ENCODE measurements at regions not wholly inside any gene's neighbourhood (a gene's known extent, or its start where the extent isn't known, plus 50 kb on each side); places are given as distances from the start of the nearest gene placed in this dataset.

DNA sequence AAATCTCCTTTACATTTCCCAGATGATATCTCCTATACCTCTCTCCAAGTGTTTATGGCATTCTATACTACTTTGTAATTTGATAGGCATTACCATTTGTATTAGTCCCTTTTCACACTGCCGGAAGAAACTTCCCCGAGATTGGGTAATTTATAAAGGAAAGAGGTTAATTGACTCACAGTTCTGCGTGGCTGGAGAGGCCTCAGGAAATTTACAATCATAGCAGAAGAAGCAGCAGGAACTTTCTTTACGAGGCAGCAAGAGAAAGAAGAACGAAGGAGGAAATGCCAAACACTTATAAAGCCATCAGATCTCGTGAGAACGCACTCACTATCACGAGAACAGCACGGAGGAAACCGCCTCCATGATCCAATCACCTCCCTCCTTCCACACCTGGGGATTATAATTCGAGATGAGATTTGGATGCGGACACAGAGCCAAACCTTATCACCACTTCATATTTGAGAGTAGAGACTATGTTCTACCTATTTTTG is 1194.6 kb downstream of the SORCS1 start:
- DNase-seq = no peak

DNA sequence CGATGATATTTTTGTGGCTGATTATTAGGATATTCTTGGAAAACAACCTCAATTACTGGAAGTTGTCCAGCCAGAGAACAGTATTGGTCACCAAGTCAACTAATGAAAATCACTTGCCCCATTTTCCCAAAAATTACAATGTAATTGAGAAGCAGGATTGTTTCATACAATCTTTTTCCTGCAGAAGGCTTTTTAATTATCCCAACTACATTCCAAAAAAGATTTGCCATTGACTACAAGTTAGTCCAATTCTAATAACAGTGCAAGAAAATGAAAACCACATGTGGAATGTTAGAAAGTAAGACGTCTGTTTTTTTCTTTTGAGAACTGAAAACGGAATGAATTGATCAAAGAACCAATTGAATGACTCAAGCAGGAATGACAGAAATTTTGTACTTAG is 1195.8 kb downstream of the SORCS1 start:
- no peak for DNase-seq

DNA sequence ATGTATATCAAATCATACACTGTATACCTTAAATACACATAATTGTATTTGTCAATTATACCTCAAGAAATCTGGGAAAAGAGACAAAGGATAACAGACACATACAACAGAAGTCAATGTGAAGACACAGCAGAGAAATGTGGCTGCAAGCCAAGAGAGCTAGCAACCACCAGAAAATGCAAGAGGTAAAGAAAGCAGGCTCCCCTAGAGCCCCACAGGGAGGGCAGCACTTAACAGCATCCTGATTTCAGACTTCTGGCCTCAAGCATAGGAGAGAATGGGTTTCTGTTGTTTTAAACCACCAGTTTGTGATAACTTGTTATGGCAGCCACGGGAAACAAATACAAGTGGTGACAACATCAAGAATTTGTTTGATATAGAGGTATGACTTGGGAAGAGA is 1197.2 kb downstream of the SORCS1 start:
- DNase-seq = peak; percentile 3

DNA sequence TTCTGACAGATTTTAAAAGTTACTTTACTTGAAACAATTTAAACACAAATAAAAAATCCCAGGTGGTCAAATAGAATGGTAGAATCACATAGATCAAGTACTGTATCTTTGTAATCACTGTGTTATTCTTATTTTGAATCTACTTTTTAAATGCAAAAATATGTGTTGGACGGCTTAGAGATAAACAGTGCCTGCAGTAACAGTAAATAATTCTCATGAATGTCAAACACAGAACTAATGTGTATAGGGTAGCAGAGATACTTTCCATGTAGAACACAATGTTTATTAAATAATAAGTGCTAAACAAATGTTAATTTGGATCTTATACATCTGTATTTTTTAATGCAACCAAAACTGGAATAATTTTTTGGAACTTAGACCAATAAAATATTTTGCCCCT is 1199.4 kb downstream of the SORCS1 start:
- DNase-seq = no peak

DNA sequence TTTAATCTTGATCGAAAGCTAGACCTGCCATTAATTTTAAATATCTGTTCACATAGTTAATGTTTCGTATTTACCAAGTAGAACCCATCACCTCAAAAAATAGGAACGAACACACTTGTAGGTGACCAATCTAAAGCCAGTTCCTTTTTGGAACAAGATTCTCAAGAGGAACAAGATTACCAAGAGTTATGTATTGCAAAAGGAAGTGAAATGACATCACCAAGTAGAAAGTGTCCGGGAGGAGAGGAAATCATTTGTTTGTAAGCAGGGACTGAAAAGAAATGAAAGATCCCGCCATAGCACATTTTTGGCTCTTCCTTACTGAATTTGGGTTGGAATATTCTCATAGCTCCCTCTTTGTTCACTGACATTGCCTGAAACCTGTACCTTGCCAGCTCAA is 1200.5 kb downstream of the SORCS1 start:
- no peak for DNase-seq

DNA sequence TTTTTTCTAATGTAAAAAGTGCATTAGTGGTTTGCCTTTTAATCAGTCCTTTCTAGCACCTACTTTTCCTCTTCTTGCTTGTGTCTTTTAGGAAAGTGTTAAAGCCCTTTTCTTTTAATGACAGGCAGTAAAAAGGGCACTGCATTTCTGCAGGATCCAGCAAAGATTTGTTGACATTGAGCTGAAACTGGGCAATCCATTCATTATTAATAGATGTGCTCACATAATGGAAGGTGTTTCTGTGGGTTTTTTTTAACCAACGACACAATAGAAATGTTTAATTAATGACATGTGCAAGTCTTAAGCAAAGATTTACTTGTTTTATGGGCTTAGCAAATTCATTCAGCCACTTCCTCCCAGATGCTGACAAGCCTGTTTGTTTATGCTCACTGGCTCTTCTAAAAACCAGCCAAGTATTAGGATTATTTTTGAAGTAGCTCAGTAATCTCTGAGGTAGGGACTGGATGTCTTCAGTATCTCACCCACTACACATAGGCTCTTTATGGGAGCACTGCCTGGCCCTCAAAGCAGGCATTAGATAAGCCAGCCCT is 1201.1 kb downstream of the SORCS1 start:
- peak; percentile 41 for DNase-seq

DNA sequence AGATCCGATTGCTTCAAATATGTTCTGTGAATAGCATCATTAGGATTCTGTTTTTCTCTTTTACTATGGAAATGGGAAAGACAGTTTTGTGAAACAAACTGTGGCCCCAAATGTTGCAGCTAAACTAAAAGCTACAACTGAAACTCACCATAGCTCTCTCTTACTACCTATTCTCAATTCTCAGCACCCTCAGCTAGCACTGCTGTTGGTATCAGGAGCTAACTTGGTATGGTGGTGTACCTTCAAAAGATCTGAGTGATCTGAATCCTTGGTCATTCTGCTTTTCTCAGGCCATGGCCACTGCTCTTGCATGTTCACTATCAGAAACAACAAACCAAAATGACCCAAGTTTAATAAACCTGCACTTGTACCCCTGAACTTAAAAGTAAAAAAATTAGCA is 1208.0 kb downstream of the SORCS1 start:
- DNase-seq = no peak

DNA sequence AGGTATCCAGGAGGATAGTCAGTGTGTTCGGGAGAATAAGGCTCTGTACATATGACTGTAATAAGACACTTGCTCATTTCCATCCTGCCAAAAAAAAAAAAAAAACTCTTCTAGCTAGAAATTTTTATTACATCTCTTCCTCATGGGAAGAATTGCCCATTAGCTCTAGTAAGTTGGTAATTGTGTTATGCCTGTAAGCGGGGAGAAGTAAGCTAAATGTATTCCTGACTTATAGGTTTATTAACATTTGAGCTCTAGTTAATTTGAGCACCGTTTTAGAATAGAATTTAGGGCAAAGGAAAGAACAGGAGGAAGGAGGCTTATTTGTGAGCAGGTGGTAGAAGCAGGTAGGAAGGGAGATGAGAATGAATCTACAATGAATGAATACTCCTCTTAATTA is 1210.6 kb downstream of the SORCS1 start:
- no peak for DNase-seq

DNA sequence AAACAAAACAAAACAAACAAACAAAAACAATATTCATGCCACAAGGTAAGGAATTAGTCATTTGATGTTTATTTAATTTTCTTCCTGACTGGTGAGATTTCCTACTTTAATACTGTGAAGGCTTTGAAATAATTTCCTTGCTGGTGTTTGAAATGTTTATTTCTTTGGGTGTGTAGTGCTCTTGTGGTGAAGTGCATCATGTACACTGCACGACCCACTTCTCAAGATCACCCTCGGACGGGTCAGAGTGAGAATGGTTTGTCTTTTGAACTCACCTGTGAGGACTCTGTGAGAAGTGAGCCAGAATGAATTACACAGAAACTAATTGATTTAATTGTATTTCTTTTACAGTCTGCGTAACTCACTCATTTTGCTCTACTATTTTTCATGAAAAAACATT is 1211.5 kb downstream of the SORCS1 start:
- no peak for DNase-seq

DNA sequence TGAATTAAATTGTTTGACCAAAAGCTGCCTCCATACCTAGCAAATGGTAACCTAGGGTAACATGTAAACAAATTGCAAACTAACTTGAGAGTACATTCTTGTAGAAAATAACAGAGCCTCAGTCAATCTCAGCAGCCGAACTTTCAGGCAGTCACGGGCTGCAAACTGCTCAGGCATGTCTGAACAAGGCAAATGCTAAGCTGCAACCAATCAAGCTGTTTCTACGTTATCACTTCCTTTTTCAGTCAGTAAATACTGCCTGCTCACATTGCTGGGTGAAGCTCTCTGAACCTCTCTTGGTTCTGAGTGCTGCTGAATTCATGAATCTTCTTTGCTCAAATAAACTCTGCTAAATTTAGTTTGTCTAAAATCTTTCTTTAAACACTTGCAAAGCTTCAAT is 1212.4 kb downstream of the SORCS1 start:
- DNase-seq = peak; percentile 32

DNA sequence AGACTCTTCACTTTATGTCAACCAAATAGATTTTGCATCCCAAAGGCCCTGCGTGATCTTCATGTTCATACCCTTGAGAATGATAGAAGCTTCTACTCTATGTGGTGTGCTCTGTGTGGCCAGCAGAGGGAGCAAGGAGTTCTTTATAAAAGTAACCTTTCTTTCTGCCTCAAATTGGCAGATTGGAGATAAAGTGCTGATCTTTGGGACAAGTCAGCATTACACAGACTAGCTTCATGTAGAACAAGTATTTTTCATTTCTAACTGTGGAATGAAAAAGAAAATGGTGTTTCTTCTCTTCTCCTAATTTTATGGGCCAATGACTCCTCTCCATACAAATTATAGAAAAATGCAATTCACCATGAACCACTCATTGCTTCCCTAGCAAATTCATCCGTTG is 1214.1 kb downstream of the SORCS1 start:
- peak; percentile 40 for DNase-seq

DNA sequence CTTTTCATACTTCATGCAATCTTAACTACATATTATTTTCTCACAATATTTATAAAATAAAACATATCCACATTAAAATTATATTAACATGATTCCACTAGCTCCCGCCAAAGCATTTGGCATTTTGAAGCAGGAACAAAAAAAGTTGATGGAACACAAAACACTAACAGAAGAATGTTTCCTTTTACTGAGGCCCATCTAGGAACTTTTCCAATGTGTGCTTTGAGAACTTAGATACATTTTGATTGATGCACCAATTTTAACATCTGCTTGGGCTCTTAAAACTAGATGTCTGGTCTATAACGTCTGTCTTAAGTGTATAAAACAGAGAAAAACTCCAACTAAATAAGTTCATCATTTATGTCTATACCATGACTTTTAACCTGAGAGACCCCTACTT is 1214.8 kb downstream of the SORCS1 start:
- DNase-seq = no peak

DNA sequence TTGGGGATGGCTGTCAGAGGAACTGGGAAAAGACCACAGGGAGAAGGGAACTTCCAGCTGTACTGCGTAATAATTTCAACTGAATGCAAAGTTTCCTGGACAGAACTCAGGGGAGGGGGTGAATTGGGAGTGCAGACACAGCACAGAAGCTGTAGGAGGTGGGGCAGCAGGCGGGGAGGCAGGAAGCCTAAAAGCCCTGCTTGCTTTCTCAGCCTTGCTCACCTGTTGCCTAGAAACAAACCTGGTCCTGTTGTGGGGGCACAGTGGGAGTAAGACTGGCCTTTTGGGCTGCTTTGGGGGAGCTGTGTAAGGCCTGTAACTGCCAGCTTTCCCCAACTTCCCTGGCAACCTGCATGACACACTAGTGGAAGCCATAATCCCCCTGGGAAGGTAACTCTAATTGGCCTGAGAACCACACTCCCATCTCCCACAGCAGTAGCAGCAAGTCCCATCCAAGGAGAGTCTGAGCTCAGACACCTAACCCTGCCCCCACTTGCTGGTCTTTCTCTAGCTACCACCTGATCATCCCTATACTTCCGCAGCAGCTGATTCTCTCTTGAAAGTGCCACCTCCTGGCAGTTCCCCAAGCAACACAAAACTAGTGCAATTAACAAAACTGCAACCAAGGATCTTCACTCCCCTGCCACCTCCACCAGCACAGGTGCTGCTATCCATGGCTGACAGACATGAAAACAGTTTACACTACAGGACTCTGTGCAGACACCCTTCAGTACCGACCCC is 1239.3 kb downstream of the SORCS1 start:
- peak; percentile 24 for DNase-seq

DNA sequence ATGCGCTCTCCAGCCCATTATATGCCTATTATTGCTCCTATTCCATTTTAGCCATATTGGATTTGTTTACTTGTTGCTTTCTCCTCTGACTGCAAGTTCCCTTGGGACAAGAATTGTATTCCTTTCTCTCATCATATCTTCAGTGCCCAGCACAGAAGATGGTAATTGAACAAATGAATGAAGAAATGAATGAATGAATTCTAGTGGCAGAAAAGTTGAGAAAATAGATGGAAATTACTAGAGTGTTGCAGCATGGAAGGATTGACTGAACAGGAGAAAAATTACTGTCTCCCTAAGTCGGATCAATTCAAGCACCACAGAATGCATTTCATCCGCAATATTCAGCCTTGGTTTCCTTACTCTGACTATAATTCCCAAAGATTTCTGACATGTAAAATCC is 1243.2 kb downstream of the SORCS1 start:
- no peak for DNase-seq

DNA sequence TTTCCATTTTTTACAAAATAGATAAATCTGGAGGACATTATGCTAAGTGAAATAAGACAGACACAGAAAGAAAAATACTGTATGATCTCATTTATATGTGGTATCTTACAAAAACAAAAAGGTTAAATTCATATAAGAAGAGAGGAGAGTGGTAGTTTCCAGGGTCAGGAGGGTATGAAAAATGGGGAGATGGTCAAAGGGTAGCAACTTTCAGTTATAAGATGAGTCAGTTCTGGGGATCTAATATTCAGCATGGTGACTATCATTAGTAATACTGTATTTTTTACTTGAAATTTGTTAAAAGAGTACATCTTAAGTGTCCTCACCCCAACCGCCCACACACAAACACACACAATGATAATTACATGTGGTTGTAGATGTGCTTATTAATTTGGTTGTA is 1250.1 kb downstream of the SORCS1 start:
- no peak for DNase-seq

DNA sequence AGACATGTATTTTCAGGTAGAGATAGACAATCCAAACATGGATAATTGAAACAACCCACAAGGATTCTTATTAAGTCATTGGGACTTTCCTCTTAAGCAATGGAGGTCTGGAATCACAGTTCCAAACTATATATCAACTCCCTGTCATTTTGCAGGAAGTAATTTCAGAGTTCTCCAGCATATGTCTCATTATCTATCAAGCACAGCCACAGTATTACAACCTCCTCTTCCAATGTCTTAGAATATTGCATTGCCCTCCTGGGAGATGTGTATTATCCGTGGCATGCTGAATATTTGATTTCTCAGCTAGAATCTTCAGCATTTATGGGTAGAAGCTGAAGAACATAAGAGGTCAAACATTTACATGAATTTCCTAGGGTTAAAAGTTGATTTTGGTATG is 1255.8 kb downstream of the SORCS1 start:
- no peak for DNase-seq

DNA sequence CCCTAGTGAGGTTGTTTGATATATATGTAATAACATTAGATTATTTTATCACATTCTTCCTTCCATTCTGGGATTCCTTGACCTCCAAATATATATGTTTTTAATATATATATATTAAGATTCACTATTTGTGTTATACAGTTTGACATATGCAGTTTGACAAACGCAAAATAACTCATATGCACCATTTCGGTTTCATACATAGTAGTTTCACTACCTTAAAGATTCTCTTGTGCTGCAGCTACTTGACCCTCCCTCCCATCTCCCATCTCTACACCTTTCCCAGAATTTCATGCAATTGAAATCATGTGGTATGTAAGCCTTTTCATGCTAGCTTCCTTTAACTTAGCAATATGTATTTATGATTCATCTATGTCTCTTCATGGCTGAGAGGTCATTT is 1244.4 kb downstream of the SORCS3 start:
- DNase-seq = no peak

DNA sequence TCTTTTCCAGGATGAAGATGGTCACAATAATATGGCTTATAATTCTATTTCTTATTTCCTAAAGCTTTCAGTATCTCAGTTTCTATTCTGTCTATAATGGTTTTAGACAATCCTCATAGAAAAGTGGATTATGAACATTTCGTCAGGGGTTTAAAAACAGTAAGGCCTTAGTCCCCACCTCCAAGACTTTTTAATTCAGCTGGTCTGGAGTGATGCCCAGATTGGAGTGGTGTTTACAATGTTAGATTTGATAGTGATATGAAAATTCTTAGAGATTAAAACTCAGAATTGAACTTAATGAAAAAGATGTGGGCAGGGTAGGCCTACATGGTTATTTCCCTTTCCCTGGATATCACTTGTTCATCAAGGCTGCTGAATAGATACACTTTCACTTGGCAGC is 1238.3 kb downstream of the SORCS3 start:
- no peak for DNase-seq

DNA sequence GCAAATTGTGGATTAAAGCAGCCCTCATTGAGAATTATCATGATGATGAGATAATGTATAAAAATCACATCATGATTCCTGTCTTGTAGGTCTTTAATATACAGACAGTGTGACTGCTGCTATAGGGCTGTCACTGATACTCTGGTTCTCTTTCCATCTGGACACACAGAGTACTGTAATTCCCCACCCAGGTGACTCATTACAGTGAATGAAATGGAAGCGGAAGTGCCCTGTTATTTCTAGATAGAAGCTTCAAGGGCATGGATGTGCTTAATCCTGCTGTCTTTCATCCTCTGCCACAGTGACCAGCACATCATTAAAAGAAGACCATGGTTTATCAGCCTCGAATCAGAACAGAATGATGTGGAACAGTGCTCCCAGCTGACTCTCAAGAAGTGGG is 1234.0 kb downstream of the SORCS3 start:
- DNase-seq = no peak

DNA sequence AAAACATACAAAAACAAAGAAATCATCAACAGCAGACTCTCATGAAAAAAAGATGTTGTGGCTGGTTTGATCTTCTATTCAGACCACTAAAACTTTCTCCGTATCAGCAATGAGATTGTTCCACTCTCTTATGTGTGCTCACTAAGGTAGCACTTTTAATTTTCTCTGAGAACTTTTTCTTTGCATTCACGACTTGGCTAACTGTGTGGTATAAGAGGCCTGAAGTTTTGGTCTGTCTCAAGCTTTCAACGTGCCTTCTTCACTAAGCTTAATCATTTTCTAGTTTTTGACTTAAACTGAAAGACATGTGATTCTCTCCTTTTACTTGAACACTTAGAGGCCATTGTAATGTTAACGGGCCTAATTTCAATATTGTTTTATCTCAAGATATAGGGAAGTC is 1231.6 kb downstream of the SORCS3 start:
- no peak for DNase-seq

DNA sequence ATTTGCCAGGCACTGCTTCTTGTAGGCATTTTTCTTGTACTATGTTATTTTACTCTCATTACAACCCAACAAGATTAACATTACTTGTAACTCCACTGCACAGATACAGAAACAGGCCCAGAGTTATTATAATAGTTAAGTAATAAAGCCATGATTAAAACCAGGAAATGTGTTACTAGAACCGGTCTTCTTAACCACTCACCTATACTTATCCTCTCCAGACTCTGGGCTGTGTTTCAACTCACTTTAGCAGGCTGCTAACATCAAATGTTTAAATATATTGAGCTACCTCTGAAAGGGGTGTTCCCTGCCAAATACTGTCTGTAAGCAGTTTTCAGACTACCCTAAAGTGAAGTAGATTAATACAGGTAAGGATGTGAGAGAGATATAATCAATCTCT is 1227.8 kb downstream of the SORCS3 start:
- peak; percentile 9 for DNase-seq

DNA sequence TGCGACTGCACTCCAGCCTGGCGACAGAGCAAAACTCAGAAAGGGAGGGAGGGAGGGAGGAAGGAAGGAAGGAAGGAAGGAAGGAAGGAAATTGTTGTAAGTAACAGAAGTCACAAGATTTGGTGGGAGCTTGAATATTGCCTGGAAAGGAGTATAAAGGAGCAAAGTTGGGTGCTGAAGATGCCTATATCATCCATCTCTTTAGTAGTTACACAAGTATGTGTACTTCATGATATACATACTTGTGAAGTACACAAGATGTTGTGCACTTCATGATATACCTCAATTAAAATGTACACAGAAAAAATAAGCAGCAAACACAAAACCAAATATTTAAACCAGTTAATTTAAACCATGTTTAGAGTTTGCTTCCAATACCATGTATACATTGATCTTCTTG is 1223.8 kb downstream of the SORCS3 start:
- DNase-seq = no peak

DNA sequence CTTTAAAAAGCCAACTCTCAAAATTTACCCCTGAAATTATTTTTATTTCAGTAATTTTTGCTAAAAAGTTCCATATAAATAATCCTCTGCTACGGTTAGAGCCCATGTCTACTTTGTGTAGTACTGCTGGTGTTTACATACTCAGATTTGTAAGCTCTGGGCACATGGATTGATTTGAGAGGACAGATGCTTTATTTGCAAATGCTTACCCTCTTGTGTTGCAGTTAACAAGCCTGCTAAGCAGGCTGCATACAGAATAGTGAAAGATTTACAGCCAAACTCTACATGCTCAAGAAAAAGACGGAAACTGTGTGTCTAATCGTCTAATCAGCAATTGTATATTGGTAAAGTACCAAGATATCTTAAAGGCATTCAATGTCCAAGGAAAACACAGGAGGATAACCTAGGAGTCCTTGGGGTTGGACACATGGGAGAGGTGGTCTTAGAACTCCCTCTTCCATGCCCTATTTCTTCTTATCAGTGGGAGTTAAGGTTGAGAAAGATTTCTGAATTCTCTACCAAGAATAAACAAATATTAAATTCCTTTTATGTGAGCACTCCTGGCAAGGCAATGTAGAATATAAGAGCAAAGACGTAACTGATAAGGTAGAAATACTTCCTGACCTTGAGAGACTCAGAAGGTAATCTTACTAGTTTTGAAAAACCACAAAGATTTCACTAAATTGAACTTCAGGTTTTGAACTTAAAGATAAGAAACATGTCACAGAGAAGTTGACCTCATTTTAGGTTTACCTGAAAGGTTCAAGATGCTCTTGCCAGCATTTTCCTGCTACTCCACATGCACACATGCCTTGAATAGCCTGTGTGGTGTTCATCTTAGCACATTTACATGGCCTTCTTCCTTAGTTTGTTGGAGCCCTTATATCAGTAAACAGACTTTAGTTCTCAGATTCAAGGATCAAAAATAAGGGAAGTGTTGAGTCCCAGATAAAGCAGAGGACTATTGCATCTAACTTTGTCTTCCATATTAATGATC is 1216.5 kb downstream of the SORCS3 start:
- DNase-seq = no peak

DNA sequence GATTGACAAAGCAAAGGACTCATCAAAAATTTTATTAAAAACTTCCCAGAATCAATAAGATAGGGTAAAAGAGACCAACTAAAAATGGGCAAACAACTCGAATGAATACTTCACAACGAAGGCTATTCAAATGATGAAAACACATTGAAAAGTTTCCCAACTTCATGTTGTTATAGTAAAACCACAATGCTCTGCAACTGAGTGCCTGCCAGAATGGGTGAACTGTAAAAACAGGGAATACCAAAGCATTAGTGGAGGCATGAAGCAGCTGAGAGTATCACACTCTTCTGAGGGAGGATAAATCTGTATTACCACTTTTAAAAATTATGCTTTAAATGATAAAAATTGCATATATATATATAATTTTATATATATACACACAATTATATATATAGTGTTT is 1214.7 kb downstream of the SORCS3 start:
- no peak for DNase-seq

All from NCI-H1105 treated with DMSO at 0.1 percent for 48 hours (cell line).